HepG2 (cell line): ENCODE measurements at regions not wholly inside any gene's neighbourhood (a gene's known extent, or its start where the extent isn't known, plus 50 kb on each side); places are given as distances from the start of the nearest gene placed in this dataset.
A peak's percentile ranks its signal among the peaks of the same experiment; 100 is the strongest.

Source experiments
- CENPT ChIP-seq: sonication (generic); formaldehyde crosslinking; IDR thresholded peaks from 2 replicates; pipeline ENCODE4 v1.8.0; 2022; ENCODE audit warnings: low read depth, mild to moderate bottlenecking, moderate library complexity, missing genetic modification reagents
- EZH2 ChIP-seq: conservative IDR thresholded peaks from 2 replicates; pipeline ENCODE4 v1.6.1; 2012; ENCODE audit warnings: mild to moderate bottlenecking, low read depth, low read length, moderate library complexity
- IRF2 ChIP-seq: IDR thresholded peaks from 2 replicates; pipeline ENCODE4 v1.6.1; 2018; ENCODE audit warnings: missing genetic modification reagents, missing compliant biosample characterization
- KDM2A ChIP-seq: sonication (generic); formaldehyde crosslinking; IDR thresholded peaks from 2 replicates; pipeline ENCODE4 v1.4.0; 2020; ENCODE audit warnings: low read depth, missing genetic modification reagents, borderline replicate concordance
- KMT2B ChIP-seq: IDR thresholded peaks from 2 replicates; pipeline ENCODE4 v1.6.1; 2016; ENCODE audit warnings: missing genetic modification reagents, missing compliant biosample characterization
- NPAS2 ChIP-seq: sonication (generic); formaldehyde crosslinking; IDR thresholded peaks from 2 replicates; pipeline ENCODE4 v1.8.0; 2022; ENCODE audit warnings: mild to moderate bottlenecking, missing genetic modification reagents, borderline replicate concordance
- PHF21A ChIP-seq: sonication (generic); formaldehyde crosslinking; IDR thresholded peaks from 2 replicates; pipeline ENCODE4 v1.5.0; 2020; ENCODE audit warnings: mild to moderate bottlenecking, missing genetic modification reagents
- SALL1 ChIP-seq: sonication (generic); formaldehyde crosslinking; IDR thresholded peaks from 2 replicates; pipeline ENCODE4 v1.8.0; 2022; ENCODE audit warnings: mild to moderate bottlenecking, missing genetic modification reagents
- SIX4 ChIP-seq: sonication (generic); formaldehyde crosslinking; IDR thresholded peaks from 2 replicates; pipeline ENCODE4 v1.4.0; 2020; ENCODE audit warnings: missing genetic modification reagents
- TFDP1 ChIP-seq: IDR thresholded peaks from 2 replicates; pipeline ENCODE4 v1.6.1; 2016; ENCODE audit warnings: missing compliant biosample characterization, missing genetic modification reagents, borderline replicate concordance
- ZNF20 ChIP-seq: sonication (generic); formaldehyde crosslinking; IDR thresholded peaks from 2 replicates; pipeline ENCODE4 v1.4.0; 2020; ENCODE audit warnings: mild to moderate bottlenecking, moderate library complexity, missing genetic modification reagents
- ZNF318 ChIP-seq: sonication (generic); formaldehyde crosslinking; IDR thresholded peaks from 2 replicates; pipeline ENCODE4 v1.4.0; 2020; ENCODE audit warnings: mild to moderate bottlenecking, missing genetic modification reagents

GRCh38 chr10:44857363-44858016 is 53.6 kb upstream of the TMEM72 start (continued):
- TF ChIP-seq ZNF318 (CRISPR knock-in tag) = no peak
- TF ChIP-seq CENPT (CRISPR knock-in tag) = no peak
- TF ChIP-seq ZNF20 (CRISPR knock-in tag) = no peak
- TF ChIP-seq SIX4 (CRISPR knock-in tag) = no peak
- no peak for TF ChIP-seq SALL1 (CRISPR knock-in tag)
- TF ChIP-seq KMT2B (CRISPR knock-in tag) = no peak
- no peak for TF ChIP-seq NPAS2 (CRISPR knock-in tag)
- TF ChIP-seq IRF2 = 0 out of 2 replicates have a peak, but pooled peaks have one; percentile 36
- TF ChIP-seq PHF21A (CRISPR knock-in tag) = no peak
- TF ChIP-seq EZH2 = no peak
- TF ChIP-seq KDM2A = peak; percentile 59; the same call in 1 of the 2 replicates
- no peak for TF ChIP-seq TFDP1
